Epithelial cell of proximal tubule (primary cell): ENCODE measurements at regions not wholly inside any gene's neighbourhood (a gene's known extent, or its start where the extent isn't known, plus 50 kb on each side); places are given as distances from the start of the nearest gene placed in this dataset.

ENCODE experiments used
- DNase-seq: peaks from one replicate; pipeline ENCODE4 v3.0.0-alpha.2; 2011; ENCODE audit warnings: low read depth
- H3K4me3 ChIP-seq: 2 replicates; pipeline ENCODE4 v1.5.1; 2011; ENCODE audit warnings: low read depth, mild to moderate bottlenecking, low read length
- CTCF ChIP-seq: conservative IDR thresholded peaks from 2 replicates; pipeline ENCODE4 v1.5.1; 2012; ENCODE audit warnings: low read depth, mild to moderate bottlenecking, low read length

GRCh38 chr22:48078825-48079224 lies 1316.4 kb downstream of the TBC1D22A start:
- no peak for TF ChIP-seq CTCF
- DNase-seq: no peak
- no peak overlapping the region for H3K4me3 ChIP-seq

GRCh38 chr22:48077699-48078098 lies 1315.2 kb downstream of the TBC1D22A start:
- no peak overlapping the region for H3K4me3 ChIP-seq
- no peak for TF ChIP-seq CTCF
- DNase-seq: no peak

- TF ChIP-seq CTCF: no peak
- DNase-seq: no peak
- no peak overlapping the region for H3K4me3 ChIP-seq
Measured at GRCh38 chr22:48076008-48076407, 1313.6 kb downstream of the TBC1D22A start.

GRCh38 chr22:48075604-48076003 lies 1313.2 kb downstream of the TBC1D22A start:
- no peak for DNase-seq
- H3K4me3 ChIP-seq: no peak overlapping the region
- no peak for TF ChIP-seq CTCF

- TF ChIP-seq CTCF: no peak
- no peak overlapping the region for H3K4me3 ChIP-seq
- DNase-seq: no peak
Measured at GRCh38 chr22:48072777-48073176, 1310.3 kb downstream of the TBC1D22A start.

GRCh38 chr22:48071828-48072227 lies 1309.4 kb downstream of the TBC1D22A start:
- no peak for DNase-seq
- no peak for TF ChIP-seq CTCF

GRCh38 chr22:48071305-48071704 lies 1308.9 kb downstream of the TBC1D22A start:
- no peak for DNase-seq
- no peak for TF ChIP-seq CTCF

More at GRCh38 chr22:48071828-48072227, 1309.4 kb downstream of the TBC1D22A start:
- no peak overlapping the region for H3K4me3 ChIP-seq

More at GRCh38 chr22:48071305-48071704, 1308.9 kb downstream of the TBC1D22A start:
- H3K4me3 ChIP-seq: no peak overlapping the region
